Endothelial cell of umbilical vein (primary cell): ENCODE measurements at regions not wholly inside any gene's neighbourhood (a gene's known extent, or its start where the extent isn't known, plus 50 kb on each side); places are given as distances from the start of the nearest gene placed in this dataset.

ENCODE experiments used
- BruUV-seq: library from RNA; stranded (reverse); fragments of 400-500 nt; replicated peaks from 2 replicates; lab custom pipeline; 2021; lab: Mats Ljungman, UMichigan
- CTCF ChIA-PET: fragments of 300-600, 350-600 bp; sonication (Branson Sonifier 250); formaldehyde crosslinking; loops from one replicate; lab custom pipeline; 2021; ENCODE audit warnings: antibody characterized with exemption, inconsistent platforms; lab: Charles Lee
- POLR2A ChIA-PET: fragments of 300-600, 350-600 bp; sonication (Branson Sonifier 250); formaldehyde crosslinking; loops from one replicate; lab custom pipeline; 2021; ENCODE audit warnings: antibody characterized with exemption, inconsistent platforms; lab: Charles Lee
- DNase-seq: peaks from one replicate; pipeline ENCODE4 v3.0.0-alpha.2; 2011; ENCODE audit warnings: low read depth, low spot score
- FAIRE-seq: peaks from 2 replicates; lab custom pipeline; 2011; peaks lifted over from hg19 to GRCh38; lab: Jason Lieb, UNC
- H2AFZ ChIP-seq: 2 replicates; pipeline ENCODE4 v1.6.0; 2012; ENCODE audit warnings: low read depth, low read length, control low read depth, inconsistent platforms
- H3K27ac ChIP-seq: 2 replicates; pipeline ENCODE4 v1.5.1; 2011; ENCODE audit warnings: low read depth, mild to moderate bottlenecking, control low read depth, low read length, moderate library complexity; ENCODE audit not compliant: insufficient read depth
- H3K27me3 ChIP-seq, 2 experiments: 2 replicates each; pipeline versions ENCODE4 v1.6.0 to v1.6.1; 2011; ENCODE audit warnings: low read length in 2 of 2, mixed read lengths in 1 of 2; ENCODE audit not compliant: control insufficient read depth in 2 of 2, insufficient read depth in 2 of 2
- H3K36me3 ChIP-seq, 2 experiments: 2 replicates in 1 of 2; 3 replicates in 1 of 2; pipeline ENCODE4 v1.5.1; 2011; ENCODE audit warnings: low read length in 2 of 2, mild to moderate bottlenecking in 1 of 2, moderate library complexity in 1 of 2; ENCODE audit not compliant: control insufficient read depth in 2 of 2, insufficient read depth in 2 of 2; ENCODE audit errors: extremely low read depth in 1 of 2
- H3K4me1 ChIP-seq: 3 replicates; pipeline ENCODE4 v1.5.1; 2011; ENCODE audit warnings: mild to moderate bottlenecking, low read length; ENCODE audit not compliant: control insufficient read depth, insufficient read depth; ENCODE audit errors: extremely low read depth
- H3K4me2 ChIP-seq: 2 replicates; pipeline ENCODE4 v1.6.1; 2011; ENCODE audit warnings: low read length, control low read depth, mixed read lengths; ENCODE audit not compliant: insufficient read depth
- H3K4me3 ChIP-seq, 3 experiments: fragments of 200-600 bp in 1 of 3; sonication (generic), shearing (Covaris generic) in 1 of 3; replicated peaks in 1 of 3; 2 replicates each; pipeline ENCODE4 v1.5.1; 2011 to 2016; ENCODE audit warnings: control low read depth in 3 of 3, low read length in 3 of 3, mild to moderate bottlenecking in 2 of 3, inconsistent platforms in 1 of 3, low read depth in 1 of 3, moderate library complexity in 1 of 3; ENCODE audit not compliant: insufficient read depth in 1 of 3
- H3K79me2 ChIP-seq: 2 replicates; pipeline ENCODE4 v1.6.0; 2012; ENCODE audit warnings: low read length, inconsistent platforms; ENCODE audit not compliant: control insufficient read depth, insufficient read depth
- H3K9ac ChIP-seq: replicated peaks from 2 replicates; pipeline ENCODE3; 2011; ENCODE audit warnings: low read length, control low read depth; ENCODE audit not compliant: insufficient read depth; ENCODE audit errors: extremely low read depth
- H3K9me1 ChIP-seq: replicated peaks from 3 replicates; pipeline ENCODE4 v1.6.0; 2011; ENCODE audit warnings: mild to moderate bottlenecking, low read length; ENCODE audit not compliant: control insufficient read depth, insufficient read depth; ENCODE audit errors: extremely low read depth
- H3K9me3 ChIP-seq: replicated peaks from 2 replicates; pipeline ENCODE4 v1.5.1; 2012; ENCODE audit warnings: low read length, inconsistent platforms; ENCODE audit not compliant: control insufficient read depth, insufficient read depth
- H4K20me1 ChIP-seq: replicated peaks from 2 replicates; pipeline ENCODE3; 2011; ENCODE audit warnings: mild to moderate bottlenecking, low read length; ENCODE audit not compliant: control insufficient read depth, insufficient read depth; ENCODE audit errors: extremely low read depth
- EZH2 ChIP-seq: IDR thresholded peaks from 2 replicates; pipeline ENCODE4 v1.6.1; 2012; ENCODE audit warnings: borderline replicate concordance, low read depth, mild to moderate bottlenecking, moderate library complexity, low read length, inconsistent platforms; ENCODE audit not compliant: severe bottlenecking
- FOS ChIP-seq: IDR thresholded peaks from 2 replicates; pipeline ENCODE4 v1.6.1; 2011; ENCODE audit warnings: mild to moderate bottlenecking, low read length, moderate library complexity, borderline replicate concordance; ENCODE audit not compliant: insufficient read depth
- GATA2 ChIP-seq: IDR thresholded peaks from 2 replicates; pipeline ENCODE4 v1.7.0; 2011; ENCODE audit warnings: low read depth, mild to moderate bottlenecking, moderate library complexity, mixed read lengths, low read length; ENCODE audit not compliant: insufficient read length, insufficient read depth
- JUN ChIP-seq: IDR thresholded peaks from 2 replicates; pipeline ENCODE4 v1.6.1; 2011; ENCODE audit warnings: borderline replicate concordance, low read depth; ENCODE audit not compliant: insufficient read length, insufficient read depth
- MYC ChIP-seq: IDR thresholded peaks from one replicate; pipeline ENCODE4 v1.6.1; 2011; ENCODE audit warnings: mild to moderate bottlenecking, low read depth, low read length
- POLR2A ChIP-seq: IDR thresholded peaks from 2 replicates; pipeline ENCODE4 v1.6.1; 2012; ENCODE audit warnings: low read depth, mild to moderate bottlenecking, control low read depth, low read length
- POLR2AphosphoS5 ChIP-seq: IDR thresholded peaks from 2 replicates; pipeline ENCODE4 v1.6.1; 2012; ENCODE audit warnings: low read depth, mild to moderate bottlenecking, control low read depth, low read length, moderate library complexity; ENCODE audit not compliant: insufficient read depth
- dilution Hi-C: fragments of 300-500 bp; cut with MboI; formaldehyde crosslinking; loops from one replicate; pipeline ENCODE4 v1.15.0; 2019; ENCODE audit warnings: low sequenced_read_pairs; ENCODE audit not compliant: extremely low pct_ligation_motif_present
- intact Hi-C: fragments of 100-400 bp; cut with micrococcal nuclease; formaldehyde crosslinking; loops from one replicate; pipeline ENCODE4 v1.10.0; 2022
- TF ChIP-seq, protein P1 (sequence below), 2 donors: IDR thresholded peaks; 1 replicate in 1 of 2; 2 replicates in 1 of 2; pipeline ENCODE4 v1.5.1; 2011; ENCODE audit warnings: low read length in 2 of 2, mild to moderate bottlenecking in 2 of 2, moderate library complexity in 2 of 2, control low read depth in 1 of 2, inconsistent platforms in 1 of 2, low read depth in 1 of 2; ENCODE audit not compliant: insufficient read depth in 1 of 2; ENCODE audit errors: extremely low read depth in 1 of 2
- TF ChIP-seq, protein P2 (sequence below): IDR thresholded peaks from 2 replicates; pipeline ENCODE4 v1.6.1; 2011; ENCODE audit not compliant: insufficient read depth, insufficient read length

DNA sequence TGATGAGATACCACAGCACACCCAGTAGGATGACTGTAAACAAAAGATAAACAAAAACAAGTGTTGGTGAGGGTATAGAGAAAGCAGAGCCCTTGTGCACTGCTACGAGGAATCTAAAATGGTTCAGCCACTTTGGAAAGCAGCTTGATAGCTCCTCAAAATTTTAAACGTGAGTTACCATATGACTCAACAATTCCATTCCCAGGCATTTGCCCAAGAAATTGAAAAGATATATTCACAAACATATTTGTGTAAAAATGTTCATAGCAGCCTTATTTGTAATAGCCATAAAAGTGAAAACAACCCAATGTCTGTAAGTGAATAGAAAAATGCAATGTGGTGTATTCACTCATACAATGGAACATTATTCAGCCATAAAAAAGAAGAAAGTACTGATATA is 141.0 kb upstream of the BTBD3 start:
- Histone ChIP-seq H3K79me2 (no peaks in the 10 kb centered on the region), H3K9me1 (no peaks in the 10 kb centered on the region), H2AFZ (no peak overlapping the region), H3K9ac (no peak overlapping the region), H3K36me3 (no peaks in the 10 kb centered on the region), H3K27me3 (no peaks in the 10 kb centered on the region), H3K4me1 (peaks cover 21% of the 10 kb centered on the region), H3K4me3 (no peak overlapping the region), H3K4me2 (no peak overlapping the region), H3K9me3 (no peaks in the 10 kb centered on the region), H4K20me1 (no peaks in the 10 kb centered on the region), H3K27ac (no peak overlapping the region)
- POLR2A ChIA-PET, result no interaction called here
- dilution Hi-C loops, result no loop called here
- CTCF ChIA-PET, result no interaction called here
- DNase-seq, result no peak
- TF ChIP-seq FOS (no peak), JUN (no peak), POLR2A (no peak), GATA2 (no peak), POLR2AphosphoS5 (no peak), MYC (no peak), EZH2 (no peak)
- TF ChIP-seq, protein P1, sequence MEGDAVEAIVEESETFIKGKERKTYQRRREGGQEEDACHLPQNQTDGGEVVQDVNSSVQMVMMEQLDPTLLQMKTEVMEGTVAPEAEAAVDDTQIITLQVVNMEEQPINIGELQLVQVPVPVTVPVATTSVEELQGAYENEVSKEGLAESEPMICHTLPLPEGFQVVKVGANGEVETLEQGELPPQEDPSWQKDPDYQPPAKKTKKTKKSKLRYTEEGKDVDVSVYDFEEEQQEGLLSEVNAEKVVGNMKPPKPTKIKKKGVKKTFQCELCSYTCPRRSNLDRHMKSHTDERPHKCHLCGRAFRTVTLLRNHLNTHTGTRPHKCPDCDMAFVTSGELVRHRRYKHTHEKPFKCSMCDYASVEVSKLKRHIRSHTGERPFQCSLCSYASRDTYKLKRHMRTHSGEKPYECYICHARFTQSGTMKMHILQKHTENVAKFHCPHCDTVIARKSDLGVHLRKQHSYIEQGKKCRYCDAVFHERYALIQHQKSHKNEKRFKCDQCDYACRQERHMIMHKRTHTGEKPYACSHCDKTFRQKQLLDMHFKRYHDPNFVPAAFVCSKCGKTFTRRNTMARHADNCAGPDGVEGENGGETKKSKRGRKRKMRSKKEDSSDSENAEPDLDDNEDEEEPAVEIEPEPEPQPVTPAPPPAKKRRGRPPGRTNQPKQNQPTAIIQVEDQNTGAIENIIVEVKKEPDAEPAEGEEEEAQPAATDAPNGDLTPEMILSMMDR (IDR thresholded peaks at IDR 0.05; ENCODE audit: extremely low read depth in 1 of 2, insufficient read depth in 1 of 2, low read depth in 1 of 2, low read length in 2 of 2), result no peak
- TF ChIP-seq, protein P2, sequence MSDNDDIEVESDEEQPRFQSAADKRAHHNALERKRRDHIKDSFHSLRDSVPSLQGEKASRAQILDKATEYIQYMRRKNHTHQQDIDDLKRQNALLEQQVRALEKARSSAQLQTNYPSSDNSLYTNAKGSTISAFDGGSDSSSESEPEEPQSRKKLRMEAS, result no peak
- no TSS peak for BruUV-seq
- intact Hi-C loops, result loop anchor here (2.0 to 5.0 kb wide), 2 partner anchors 89 to 322 kb away; no protein-coding TSS in a partner anchor
- no peak for FAIRE-seq
